ENCODE measurements at regions not wholly inside any gene's neighbourhood (a gene's known extent, or its start where the extent isn't known, plus 50 kb on each side); places are given as distances from the start of the nearest gene placed in this dataset.

- ChIA-PET CTCF (no interaction called here), POLR2A (no interaction called here)
- TF ChIP-seq SUZ12 (IDR thresholded peaks at IDR 0.05) (no peak), ARNT (IDR thresholded peaks at IDR 0.05) (no peak), HDGF (IDR thresholded peaks at IDR 0.05; ENCODE audit: borderline replicate concordance) (no peak), CTBP1 (IDR thresholded peaks at IDR 0.05; ENCODE audit: borderline replicate concordance) (no peak), LEF1 (IDR thresholded peaks at IDR 0.05; ENCODE audit: borderline replicate concordance) (no peak), FOXM1 (IDR thresholded peaks at IDR 0.05; ENCODE audit: borderline replicate concordance) (no peak), FOXK2 (IDR thresholded peaks at IDR 0.05) (no peak), NFRKB (IDR thresholded peaks at IDR 0.05) (no peak), ZNF384 (IDR thresholded peaks at IDR 0.05) (no peak)
These were observed 1439.4 kb downstream of the UQCRFS1 start for GRCh38 chr19:27773318-27774094.

GRCh38 chr19:27772059-27772458 is 1440.9 kb downstream of the UQCRFS1 start:
- TF ChIP-seq ELF4 (IDR thresholded peaks at IDR 0.05) (no peak), LEF1 (IDR thresholded peaks at IDR 0.05; ENCODE audit: borderline replicate concordance) (no peak), FOXK2 (IDR thresholded peaks at IDR 0.05) (no peak), TARDBP (IDR thresholded peaks at IDR 0.05) (no peak), NFRKB (IDR thresholded peaks at IDR 0.05) (no peak), PKNOX1 (IDR thresholded peaks at IDR 0.05) (no peak), SP1 (IDR thresholded peaks at IDR 0.05) (no peak), CTBP1 (IDR thresholded peaks at IDR 0.05; ENCODE audit: borderline replicate concordance) (no peak), HDGF (IDR thresholded peaks at IDR 0.05; ENCODE audit: borderline replicate concordance) (no peak), BHLHE40 (IDR thresholded peaks at IDR 0.05; ENCODE audit: borderline replicate concordance) (no peak), ZNF384 (IDR thresholded peaks at IDR 0.05) (no peak), ARNT (IDR thresholded peaks at IDR 0.05) (no peak), FOXM1 (IDR thresholded peaks at IDR 0.05; ENCODE audit: borderline replicate concordance) (no peak)
- DNase-seq (ENCODE audit: extremely low spot score): no peak
- ChIA-PET POLR2A (no interaction called here), CTCF (no interaction called here)

More at GRCh38 chr19:27773318-27774094, 1439.4 kb downstream of the UQCRFS1 start:
- no peak for DNase-seq (ENCODE audit: extremely low spot score)

DNA sequence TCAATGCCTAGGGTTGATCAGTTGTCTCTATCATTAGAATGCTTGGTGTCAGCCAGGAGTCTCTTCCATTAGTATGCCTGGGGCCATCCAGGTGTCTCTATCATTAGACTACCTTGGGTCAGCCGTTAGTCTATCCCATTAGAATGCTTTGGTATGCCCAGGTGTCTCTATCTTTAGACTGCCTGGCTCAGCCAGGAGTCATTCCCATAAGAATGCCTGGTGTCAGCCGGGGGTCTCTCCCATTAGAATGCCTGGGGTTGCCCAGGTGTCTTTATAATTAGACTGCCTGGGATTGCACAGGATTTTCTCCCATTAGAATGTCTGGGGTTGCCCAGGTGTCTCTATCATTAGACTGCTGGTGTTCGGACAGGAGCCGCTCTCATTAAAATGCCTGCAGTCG is 1442.9 kb downstream of the UQCRFS1 start:
- DNase-seq (ENCODE audit: extremely low spot score): no peak
- POLR2A ChIA-PET: no interaction called here
- CTCF ChIA-PET: no interaction called here
- no peak for TF ChIP-seq HDGF (IDR thresholded peaks at IDR 0.05; ENCODE audit: borderline replicate concordance)
- TF ChIP-seq SP1 (IDR thresholded peaks at IDR 0.05): no peak
- no peak for TF ChIP-seq ELF4 (IDR thresholded peaks at IDR 0.05)
- TF ChIP-seq LEF1 (IDR thresholded peaks at IDR 0.05; ENCODE audit: borderline replicate concordance): no peak
- TF ChIP-seq L3MBTL2 (conservative IDR thresholded peaks at IDR 0.05): no peak
- TF ChIP-seq FOXK2 (IDR thresholded peaks at IDR 0.05): no peak
- no peak for TF ChIP-seq BHLHE40 (IDR thresholded peaks at IDR 0.05; ENCODE audit: borderline replicate concordance)
- TF ChIP-seq FOXM1 (IDR thresholded peaks at IDR 0.05; ENCODE audit: borderline replicate concordance): no peak

- TF ChIP-seq FOXA1 (IDR thresholded peaks at IDR 0.05): no peak
These were observed 1445.7 kb downstream of the UQCRFS1 start for GRCh38 chr19:27767234-27767633.

GRCh38 chr19:27765912-27766725 is 1446.8 kb downstream of the UQCRFS1 start:
- CTCF ChIA-PET: no interaction called here
- no peak for DNase-seq (ENCODE audit: extremely low spot score)
- POLR2A ChIA-PET: no interaction called here

More at GRCh38 chr19:27767234-27767633, 1445.7 kb downstream of the UQCRFS1 start:
- ChIA-PET POLR2A (no interaction called here), CTCF (no interaction called here)
- DNase-seq (ENCODE audit: extremely low spot score): no peak

GRCh38 chr19:27765397-27765796 is 1447.6 kb downstream of the UQCRFS1 start:
- ChIA-PET CTCF (no interaction called here), POLR2A (no interaction called here)
- DNase-seq (ENCODE audit: extremely low spot score): no peak
- TF ChIP-seq CTBP1 (IDR thresholded peaks at IDR 0.05; ENCODE audit: borderline replicate concordance) (no peak), FOXA1 (IDR thresholded peaks at IDR 0.05) (no peak), SUZ12 (IDR thresholded peaks at IDR 0.05) (no peak), ARNT (IDR thresholded peaks at IDR 0.05) (no peak), FOXK2 (IDR thresholded peaks at IDR 0.05) (no peak), LEF1 (IDR thresholded peaks at IDR 0.05; ENCODE audit: borderline replicate concordance) (no peak), ELF4 (IDR thresholded peaks at IDR 0.05) (no peak), TARDBP (IDR thresholded peaks at IDR 0.05) (no peak), BHLHE40 (IDR thresholded peaks at IDR 0.05; ENCODE audit: borderline replicate concordance) (no peak)

More at GRCh38 chr19:27765912-27766725, 1446.8 kb downstream of the UQCRFS1 start:
- TF ChIP-seq PKNOX1 (IDR thresholded peaks at IDR 0.05) (no peak), ARNT (IDR thresholded peaks at IDR 0.05) (no peak), SUZ12 (IDR thresholded peaks at IDR 0.05) (no peak), LEF1 (IDR thresholded peaks at IDR 0.05; ENCODE audit: borderline replicate concordance) (no peak), TARDBP (IDR thresholded peaks at IDR 0.05) (no peak), FOXA1 (IDR thresholded peaks at IDR 0.05) (no peak), BHLHE40 (IDR thresholded peaks at IDR 0.05; ENCODE audit: borderline replicate concordance) (no peak), SP1 (IDR thresholded peaks at IDR 0.05) (no peak), ZNF384 (IDR thresholded peaks at IDR 0.05) (no peak), ELF4 (IDR thresholded peaks at IDR 0.05) (no peak), HDGF (IDR thresholded peaks at IDR 0.05; ENCODE audit: borderline replicate concordance) (no peak), NFRKB (IDR thresholded peaks at IDR 0.05) (no peak), FOXM1 (IDR thresholded peaks at IDR 0.05; ENCODE audit: borderline replicate concordance) (no peak), L3MBTL2 (conservative IDR thresholded peaks at IDR 0.05) (no peak), FOXK2 (IDR thresholded peaks at IDR 0.05) (no peak), CTBP1 (IDR thresholded peaks at IDR 0.05; ENCODE audit: borderline replicate concordance) (no peak)
